Stimulated activated effector memory CD8-positive, alpha-beta T cell treated with anti-CD3 and anti-CD28 coated beads, Interleukin-12 subunit alpha, Interleukin-12 subunit beta, amount 100 ng/mL, for 72 hours (primary cell): ENCODE measurements at regions not wholly inside any gene's neighbourhood (a gene's known extent, or its start where the extent isn't known, plus 50 kb on each side); places are given as distances from the start of the nearest gene placed in this dataset.
"Not testable (repeated sequence)": the region's sequence is repeated elsewhere in the genome, so short reads cannot be mapped to it uniquely, and the experiment has no call there.

Source experiments
- ATAC-seq: fragments of 150-1000 bp; cut with Tn5 transposase; 2 replicates; pipeline ENCODE4 v1.10.0; 2021
- DNase-seq, 2 donors: peaks; one replicate each; pipeline ENCODE4 v3.0.0; 2021 to 2022; ENCODE audit warnings: low spot score in 2 of 2
- H3K27ac Mint-ChIP-seq: one replicate; pipeline ENCODE4 v1.8.0; 2022; ENCODE audit warnings: mild to moderate bottlenecking, mixed read lengths
- H3K36me3 Mint-ChIP-seq: one replicate; pipeline ENCODE4 v1.8.0; 2022; ENCODE audit warnings: mild to moderate bottlenecking, mixed read lengths
- H3K4me1 Mint-ChIP-seq: one replicate; pipeline ENCODE4 v1.8.0; 2022; ENCODE audit warnings: mixed read lengths
- H3K4me3 Mint-ChIP-seq: one replicate; pipeline ENCODE4 v1.8.0; 2022; ENCODE audit warnings: mild to moderate bottlenecking, mixed read lengths
- H3K9me3 Mint-ChIP-seq: one replicate; pipeline ENCODE4 v1.8.0; 2022; ENCODE audit warnings: mixed read lengths

GRCh38 chr6:86205980-86206379 is 563.3 kb upstream of the SYNCRIP start:
- Mint-ChIP-seq H3K4me3 (no peak overlapping the region), H3K4me1 (no peaks in the 10 kb centered on the region), H3K36me3 (no peaks in the 10 kb centered on the region), H3K27ac (no peak overlapping the region), H3K9me3 (peaks cover 15% of the 10 kb centered on the region)
- no peak for DNase-seq
- ATAC-seq = no peak

DNA sequence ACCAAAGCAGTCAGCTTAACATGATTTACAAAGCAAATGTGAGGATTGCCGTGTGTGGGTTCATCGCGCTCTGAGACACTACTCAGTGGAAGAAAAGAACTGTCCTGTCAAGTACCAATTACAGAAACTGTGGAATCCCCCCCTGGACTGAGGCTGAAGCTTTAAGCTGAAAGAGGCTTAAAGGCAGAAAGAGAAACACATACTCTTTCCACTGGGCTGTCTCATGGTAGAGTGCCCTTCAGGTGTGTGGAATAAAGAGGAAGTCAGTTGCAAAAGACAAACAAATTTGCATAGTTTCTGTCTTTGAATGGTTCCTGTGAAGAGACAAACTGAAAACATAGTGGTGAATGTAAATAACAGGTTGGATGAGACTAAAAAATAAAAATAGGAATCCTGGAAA is 560.4 kb upstream of the SYNCRIP start:
- peaks cover 12% of the 10 kb centered on the region for H3K9me3 Mint-ChIP-seq
- H3K4me3 Mint-ChIP-seq = no peak overlapping the region
- H3K27ac Mint-ChIP-seq = no peak overlapping the region
- DNase-seq (no peak), ATAC-seq (no peak)
- H3K4me1 Mint-ChIP-seq = no peaks in the 10 kb centered on the region
- H3K36me3 Mint-ChIP-seq = no peaks in the 10 kb centered on the region

- no peaks in the 10 kb centered on the region for H3K4me1 Mint-ChIP-seq
- H3K9me3 Mint-ChIP-seq = no peaks in the 10 kb centered on the region
- H3K27ac Mint-ChIP-seq = no peak overlapping the region
- no peak overlapping the region for H3K4me3 Mint-ChIP-seq
- no peaks in the 10 kb centered on the region for H3K36me3 Mint-ChIP-seq
- DNase-seq (no peak), ATAC-seq (no peak)
Measured at GRCh38 chr6:86193821-86194220, 551.1 kb upstream of the SYNCRIP start.

- H3K27ac Mint-ChIP-seq = no peak overlapping the region
- ATAC-seq (no peak), DNase-seq (no peak)
- no peaks in the 10 kb centered on the region for H3K4me1 Mint-ChIP-seq
- no peak overlapping the region for H3K4me3 Mint-ChIP-seq
- no peaks in the 10 kb centered on the region for H3K9me3 Mint-ChIP-seq
- H3K36me3 Mint-ChIP-seq = no peaks in the 10 kb centered on the region
Measured at GRCh38 chr6:86192123-86192522, 549.4 kb upstream of the SYNCRIP start.

- not testable (repeated sequence) for DNase-seq, H3K4me1 Mint-ChIP-seq, H3K27ac Mint-ChIP-seq, H3K9me3 Mint-ChIP-seq, H3K36me3 Mint-ChIP-seq, ATAC-seq, H3K4me3 Mint-ChIP-seq
Measured at GRCh38 chr6:86175149-86175548, 532.5 kb upstream of the SYNCRIP start.

DNA sequence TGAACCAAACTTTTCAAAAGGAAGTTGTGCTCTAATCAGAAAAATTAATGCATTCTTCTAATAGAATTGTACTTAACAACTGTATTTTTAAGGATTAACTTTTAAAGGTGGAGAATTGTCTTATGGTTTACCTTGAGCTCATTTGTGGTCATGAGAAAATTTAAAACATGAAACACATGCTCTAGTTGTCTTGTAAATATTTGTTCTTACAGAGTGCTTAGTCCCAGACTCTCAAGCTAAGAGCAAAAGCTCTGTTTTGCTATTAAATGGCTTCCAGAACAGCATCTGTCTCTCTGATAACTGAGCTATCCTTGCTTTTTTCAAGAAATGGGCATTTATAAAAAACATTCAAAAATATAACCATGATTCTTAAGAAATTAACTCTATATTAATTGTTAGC is 512.2 kb upstream of the SYNCRIP start:
- no peak overlapping the region for H3K4me3 Mint-ChIP-seq
- H3K9me3 Mint-ChIP-seq = peaks cover 2% of the 10 kb centered on the region
- ATAC-seq (no peak), DNase-seq (no peak)
- no peak overlapping the region for H3K27ac Mint-ChIP-seq
- no peaks in the 10 kb centered on the region for H3K4me1 Mint-ChIP-seq
- H3K36me3 Mint-ChIP-seq = no peaks in the 10 kb centered on the region

- no peaks in the 10 kb centered on the region for H3K36me3 Mint-ChIP-seq
- ATAC-seq = no peak
- no peaks in the 10 kb centered on the region for H3K4me1 Mint-ChIP-seq
- DNase-seq = no peak
- no peak overlapping the region for H3K4me3 Mint-ChIP-seq
- H3K9me3 Mint-ChIP-seq = peaks cover 2% of the 10 kb centered on the region
- no peak overlapping the region for H3K27ac Mint-ChIP-seq
Measured at GRCh38 chr6:86153521-86153920, 510.8 kb upstream of the SYNCRIP start.

- Mint-ChIP-seq H3K4me1 (no peaks in the 10 kb centered on the region), H3K4me3 (no peak overlapping the region), H3K36me3 (no peaks in the 10 kb centered on the region), H3K9me3 (peaks cover 2% of the 10 kb centered on the region), H3K27ac (no peak overlapping the region)
- no peak for ATAC-seq
- DNase-seq = no peak
Measured at GRCh38 chr6:86152546-86152945, 509.9 kb upstream of the SYNCRIP start.

DNA sequence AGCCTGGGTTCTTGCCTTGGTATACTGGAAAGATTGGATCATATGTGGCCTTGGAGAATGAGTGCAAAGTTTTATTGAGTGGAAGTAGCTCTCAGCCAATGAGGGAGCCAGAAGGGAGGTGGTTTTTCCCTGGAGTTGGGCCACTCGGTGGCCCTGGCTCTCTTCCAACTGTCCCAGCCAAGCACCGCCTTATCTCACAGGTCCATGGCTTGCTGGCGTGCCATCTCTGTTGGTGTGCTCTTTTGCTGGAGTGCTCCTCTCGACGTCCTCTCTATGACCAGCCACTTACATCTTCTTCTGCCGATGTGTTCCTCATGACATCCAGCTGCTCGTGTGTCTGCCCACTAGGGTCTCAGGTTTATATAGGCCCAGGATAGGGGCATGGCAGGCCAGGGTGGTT is 505.9 kb upstream of the SYNCRIP start:
- H3K4me3 Mint-ChIP-seq = no peak overlapping the region
- ATAC-seq (no peak), DNase-seq (no peak)
- no peaks in the 10 kb centered on the region for H3K36me3 Mint-ChIP-seq
- H3K9me3 Mint-ChIP-seq = peaks cover 2% of the 10 kb centered on the region
- H3K27ac Mint-ChIP-seq = no peak overlapping the region
- H3K4me1 Mint-ChIP-seq = no peaks in the 10 kb centered on the region

DNA sequence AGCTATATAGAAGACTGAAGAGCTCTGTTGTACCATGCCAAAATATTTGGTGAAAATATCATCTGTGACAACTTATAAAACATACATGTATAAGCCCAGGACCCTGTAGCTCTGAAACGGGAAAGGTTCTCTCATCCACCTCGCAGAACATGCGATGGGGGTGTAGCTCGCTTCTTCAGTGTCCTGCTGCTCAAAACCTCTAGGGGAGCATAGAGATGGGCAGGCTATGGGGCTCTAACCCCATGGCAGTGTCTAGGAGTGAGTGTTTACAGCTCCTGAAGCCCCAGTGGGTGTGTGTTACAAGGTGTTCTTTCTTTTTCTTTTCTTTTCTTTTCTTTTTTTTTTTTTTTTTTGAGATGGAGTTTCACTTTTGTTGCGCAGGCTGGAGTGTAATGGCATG is 505.2 kb upstream of the SYNCRIP start:
- DNase-seq (no peak), ATAC-seq (no peak)
- H3K9me3 Mint-ChIP-seq = peaks cover 2% of the 10 kb centered on the region
- H3K27ac Mint-ChIP-seq = no peak overlapping the region
- no peaks in the 10 kb centered on the region for H3K36me3 Mint-ChIP-seq
- H3K4me3 Mint-ChIP-seq = no peak overlapping the region
- no peaks in the 10 kb centered on the region for H3K4me1 Mint-ChIP-seq

GRCh38 chr6:86147311-86147710 is 504.6 kb upstream of the SYNCRIP start:
- H3K27ac Mint-ChIP-seq = no peak overlapping the region
- ATAC-seq = no peak

DNA sequence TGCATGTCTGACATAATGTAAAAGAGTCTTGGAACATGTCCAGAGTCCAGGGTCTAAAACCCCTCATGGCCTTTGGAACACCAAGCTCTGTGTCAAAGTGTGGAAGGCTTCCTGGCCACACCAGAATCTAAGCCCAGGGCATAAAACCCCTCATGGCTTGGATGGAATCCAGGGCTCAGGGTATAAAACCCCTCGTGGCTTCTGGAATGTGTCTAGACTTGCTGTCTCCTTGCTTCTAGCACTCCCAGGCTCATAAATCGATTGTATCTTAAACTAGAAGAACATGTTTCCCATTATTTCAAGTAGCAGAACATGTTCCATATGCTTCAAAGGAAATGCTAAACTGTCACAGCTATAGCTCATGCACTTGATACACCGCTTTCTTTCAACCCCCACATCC is 504.1 kb upstream of the SYNCRIP start:
- not testable (repeated sequence) for H3K4me1 Mint-ChIP-seq, H3K9me3 Mint-ChIP-seq, H3K27ac Mint-ChIP-seq, ATAC-seq, H3K36me3 Mint-ChIP-seq, DNase-seq, H3K4me3 Mint-ChIP-seq

More at GRCh38 chr6:86147311-86147710, 504.6 kb upstream of the SYNCRIP start:
- H3K36me3 Mint-ChIP-seq = no peaks in the 10 kb centered on the region
- H3K4me1 Mint-ChIP-seq = no peaks in the 10 kb centered on the region
- DNase-seq = no peak
- H3K4me3 Mint-ChIP-seq = no peak overlapping the region
- peaks cover 3% of the 10 kb centered on the region for H3K9me3 Mint-ChIP-seq

- no peak for ATAC-seq
- no peak overlapping the region for H3K27ac Mint-ChIP-seq
- no peaks in the 10 kb centered on the region for H3K4me1 Mint-ChIP-seq
- H3K4me3 Mint-ChIP-seq = no peak overlapping the region
- no peaks in the 10 kb centered on the region for H3K36me3 Mint-ChIP-seq
- DNase-seq = no peak
- peaks cover 3% of the 10 kb centered on the region for H3K9me3 Mint-ChIP-seq
Measured at GRCh38 chr6:86142326-86142725, 499.6 kb upstream of the SYNCRIP start.

GRCh38 chr6:86128130-86128814 is 485.6 kb upstream of the SYNCRIP start:
- Mint-ChIP-seq H3K4me1 (no peaks in the 10 kb centered on the region), H3K36me3 (no peaks in the 10 kb centered on the region), H3K9me3 (peaks cover 11% of the 10 kb centered on the region), H3K27ac (no peak overlapping the region), H3K4me3 (no peak overlapping the region)
- no peak for DNase-seq
- ATAC-seq = no peak

DNA sequence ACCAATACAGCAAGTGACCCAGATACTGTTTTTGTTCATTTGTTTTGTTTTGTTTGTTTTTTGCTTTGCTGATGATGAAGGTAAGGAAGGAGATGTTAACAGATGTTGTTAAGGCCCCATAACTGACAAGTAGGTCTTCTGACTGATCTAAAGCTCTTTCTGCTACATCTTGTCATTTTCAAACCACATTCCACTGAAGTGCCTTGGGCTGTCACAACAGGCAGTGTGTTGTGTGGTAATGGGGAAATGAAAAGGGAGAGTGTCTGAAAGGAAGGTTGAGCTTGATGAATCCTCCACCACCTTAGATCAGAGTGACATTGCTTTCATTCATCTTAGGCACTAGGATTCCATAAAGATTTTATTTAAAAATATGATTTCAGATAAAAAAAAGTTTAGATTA is 479.4 kb upstream of the SYNCRIP start:
- Mint-ChIP-seq H3K9me3 (peaks cover 11% of the 10 kb centered on the region), H3K36me3 (no peaks in the 10 kb centered on the region), H3K27ac (no peak overlapping the region), H3K4me1 (no peaks in the 10 kb centered on the region), H3K4me3 (no peak overlapping the region)
- no peak for DNase-seq
- no peak for ATAC-seq

GRCh38 chr6:86118271-86118670 is 475.6 kb upstream of the SYNCRIP start:
- Mint-ChIP-seq H3K27ac (no peak overlapping the region), H3K4me3 (no peak overlapping the region), H3K36me3 (no peaks in the 10 kb centered on the region), H3K9me3 (peaks cover 21% of the 10 kb centered on the region), H3K4me1 (no peaks in the 10 kb centered on the region)
- ATAC-seq = no peak
- no peak for DNase-seq

DNA sequence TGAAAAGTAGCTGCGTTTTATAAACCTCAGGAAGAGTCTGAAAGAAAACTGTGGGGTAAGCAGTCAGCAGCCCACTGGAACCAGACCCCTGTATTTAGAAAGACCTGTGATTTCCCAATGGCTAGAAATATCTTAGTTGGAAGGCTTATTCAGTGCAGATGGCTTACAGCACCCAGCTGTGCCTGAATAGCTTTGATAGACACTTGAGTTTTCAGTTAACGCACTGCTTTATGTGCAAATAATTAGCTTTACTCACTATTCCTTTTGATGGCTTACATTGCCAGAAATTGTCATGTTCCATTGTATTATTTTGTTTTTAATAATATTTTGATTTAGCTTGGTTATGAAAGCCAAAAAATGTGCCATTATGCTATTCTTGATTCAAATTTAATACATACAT is 465.3 kb upstream of the SYNCRIP start:
- no peaks in the 10 kb centered on the region for H3K36me3 Mint-ChIP-seq
- ATAC-seq (no peak), DNase-seq (no peak)
- H3K27ac Mint-ChIP-seq = no peak overlapping the region
- H3K4me1 Mint-ChIP-seq = no peaks in the 10 kb centered on the region
- no peak overlapping the region for H3K4me3 Mint-ChIP-seq
- H3K9me3 Mint-ChIP-seq = peaks cover 11% of the 10 kb centered on the region
